BLaER1 treated with 17β-estradiol and CSF1 and Interleukin-3, amounts not matched to agents 10 nM and 100 nM (cell line): ENCODE measurements at regions not wholly inside any gene's neighbourhood (a gene's known extent, or its start where the extent isn't known, plus 50 kb on each side); places are given as distances from the start of the nearest gene placed in this dataset.

Experiments used
- H3K27ac ChIP-seq, 11 experiments: shearing (Covaris generic); formaldehyde crosslinking; 2 replicates each; pipeline ENCODE4 v1.8.1; 2022
- H3K27me3 ChIP-seq, 11 experiments: shearing (Covaris generic); formaldehyde crosslinking; 2 replicates each; pipeline ENCODE4 v1.8.1; 2022
- H3K36me3 ChIP-seq, 11 experiments: shearing (Covaris generic); formaldehyde crosslinking; 2 replicates each; pipeline ENCODE4 v1.8.1; 2022
- H3K4me1 ChIP-seq, 10 experiments: shearing (Covaris generic); formaldehyde crosslinking; 2 replicates each; pipeline ENCODE4 v1.8.1; 2022
- H3K4me2 ChIP-seq, 11 experiments: shearing (Covaris generic); formaldehyde crosslinking; 2 replicates each; pipeline ENCODE4 v1.8.1; 2022
- H3K4me3 ChIP-seq, 10 experiments: shearing (Covaris generic); formaldehyde crosslinking; 2 replicates each; pipeline ENCODE4 v1.8.1; 2022
- H3K9ac ChIP-seq, 11 experiments: shearing (Covaris generic); formaldehyde crosslinking; 2 replicates each; pipeline ENCODE4 v1.8.1; 2022
- H3K9me3 ChIP-seq, 11 experiments: shearing (Covaris generic); formaldehyde crosslinking; replicated peaks in 1 of 11; 2 replicates each; pipeline ENCODE4 v1.8.1; 2022
- H4K20me1 ChIP-seq, 11 experiments: shearing (Covaris generic); formaldehyde crosslinking; 2 replicates each; pipeline ENCODE4 v1.8.1; 2022
- Cebpa-rat ChIP-seq, 11 experiments: shearing (Covaris generic); IDR thresholded peaks; 2 replicates each; pipeline ENCODE4 v1.8.1; 2022

GRCh38 chr1:212518188-212519054 lies 85.7 kb downstream of the NENF start:
- Histone ChIP-seq H3K27ac (no peak overlapping the region), H3K9me3 (no peaks in the 10 kb centered on the region), H3K9ac (no peak overlapping the region), H3K4me2 (no peak overlapping the region), H3K27me3 (peaks cover 0 to 14% (median 5%) of the 10 kb centered on the region in 11 experiments; a peak in 8 of 22 replicates), H3K4me3 (no peak overlapping the region), H3K4me1 (peaks cover 7 to 11% (median 8%) of the 10 kb centered on the region in 10 experiments; a peak in 17 of 20 replicates), H4K20me1 (no peaks in the 10 kb centered on the region), H3K36me3 (no peaks in the 10 kb centered on the region)
- no peak for TF ChIP-seq Cebpa-rat (IDR thresholded peaks at IDR 0.05)

- Histone ChIP-seq H4K20me1 (no peaks in the 10 kb centered on the region), H3K36me3 (no peaks in the 10 kb centered on the region), H3K27ac (no peak overlapping the region), H3K9ac (no peak overlapping the region), H3K27me3 (peaks cover 0 to 14% (median 3%) of the 10 kb centered on the region in 11 experiments; a peak in 8 of 22 replicates), H3K4me1 (peaks cover 2 to 4% (median 3%) of the 10 kb centered on the region in 10 experiments; a peak in 17 of 20 replicates), H3K4me2 (no peak overlapping the region), H3K9me3 (no peaks in the 10 kb centered on the region), H3K4me3 (no peak overlapping the region)
- no peak for TF ChIP-seq Cebpa-rat (IDR thresholded peaks at IDR 0.05)
Measured at GRCh38 chr1:212519131-212519530, 86.4 kb downstream of the NENF start.

GRCh38 chr1:212520299-212520698 lies 87.6 kb downstream of the NENF start:
- no peak overlapping the region for H3K27ac ChIP-seq
- no peaks in the 10 kb centered on the region for H3K4me1 ChIP-seq
- H3K9ac ChIP-seq = no peak overlapping the region
- TF ChIP-seq Cebpa-rat (IDR thresholded peaks at IDR 0.05) = no peak
- H3K27me3 ChIP-seq = peaks cover 0 to 10% (median 0%) of the 10 kb centered on the region in 11 experiments; a peak in 4 of 22 replicates
- no peaks in the 10 kb centered on the region for H4K20me1 ChIP-seq
- H3K9me3 ChIP-seq = no peaks in the 10 kb centered on the region
- H3K36me3 ChIP-seq = no peaks in the 10 kb centered on the region
- no peak overlapping the region for H3K4me3 ChIP-seq
- no peak overlapping the region for H3K4me2 ChIP-seq

- Histone ChIP-seq H3K36me3 (no peaks in the 10 kb centered on the region), H3K4me3 (no peak overlapping the region), H3K9ac (no peak overlapping the region), H4K20me1 (no peaks in the 10 kb centered on the region), H3K4me1 (peaks cover 0 to 2% (median 0%) of the 10 kb centered on the region in 10 experiments; a peak in 2 of 20 replicates), H3K4me2 (no peak overlapping the region), H3K27ac (no peak overlapping the region), H3K9me3 (no peaks in the 10 kb centered on the region), H3K27me3 (peaks cover 0 to 6% (median 0%) of the 10 kb centered on the region in 11 experiments; a peak in 1 of 22 replicates)
- TF ChIP-seq Cebpa-rat (IDR thresholded peaks at IDR 0.05) = no peak
Measured at GRCh38 chr1:212520746-212521145, 87.8 kb upstream of the ATF3 start.

GRCh38 chr1:212525479-212526110 lies 83.0 kb upstream of the ATF3 start:
- no peaks in the 10 kb centered on the region for H4K20me1 ChIP-seq
- peaks cover 0 to 6% (median 0%) of the 10 kb centered on the region in 10 experiments; a peak in 2 of 20 replicates for H3K4me1 ChIP-seq
- peaks cover 0 to 8% (median 0%) of the 10 kb centered on the region in 11 experiments; a peak in 1 of 22 replicates for H3K9me3 ChIP-seq
- no peak overlapping the region for H3K4me3 ChIP-seq
- H3K4me2 ChIP-seq = no peak overlapping the region; a peak in 1 of 22 replicates
- H3K9ac ChIP-seq = no peak overlapping the region
- TF ChIP-seq Cebpa-rat (IDR thresholded peaks at IDR 0.05) = no peak
- H3K36me3 ChIP-seq = no peaks in the 10 kb centered on the region
- no peak overlapping the region for H3K27ac ChIP-seq
- no peaks in the 10 kb centered on the region for H3K27me3 ChIP-seq

- Histone ChIP-seq H3K4me3 (no peak overlapping the region), H4K20me1 (no peaks in the 10 kb centered on the region), H3K9ac (no peak overlapping the region), H3K27ac (no peak overlapping the region), H3K36me3 (no peaks in the 10 kb centered on the region), H3K27me3 (no peaks in the 10 kb centered on the region), H3K9me3 (peaks cover 0 to 8% (median 0%) of the 10 kb centered on the region in 11 experiments; a peak in 1 of 22 replicates), H3K4me2 (no peak overlapping the region; a peak in 1 of 22 replicates), H3K4me1 (peaks cover 0 to 6% (median 0%) of the 10 kb centered on the region in 10 experiments; a peak in 3 of 20 replicates)
- TF ChIP-seq Cebpa-rat (IDR thresholded peaks at IDR 0.05) = no peak
Measured at GRCh38 chr1:212526111-212526491, 82.5 kb upstream of the ATF3 start.

GRCh38 chr1:212528501-212528900 lies 80.1 kb upstream of the ATF3 start:
- Histone ChIP-seq H3K36me3 (no peaks in the 10 kb centered on the region), H3K4me3 (no peak overlapping the region), H3K9ac (no peak overlapping the region), H3K9me3 (peaks cover 0 to 8% (median 0%) of the 10 kb centered on the region in 11 experiments; a peak in 1 of 22 replicates), H3K4me2 (no peak overlapping the region), H3K27ac (no peak overlapping the region), H3K27me3 (no peaks in the 10 kb centered on the region), H3K4me1 (peaks cover 9 to 30% (median 15%) of the 10 kb centered on the region in 10 experiments), H4K20me1 (no peaks in the 10 kb centered on the region)
- TF ChIP-seq Cebpa-rat (IDR thresholded peaks at IDR 0.05) = no peak

GRCh38 chr1:212529211-212529741 lies 79.3 kb upstream of the ATF3 start:
- Histone ChIP-seq H3K4me1 (peaks cover 9 to 38% (median 15%) of the 10 kb centered on the region in 10 experiments), H3K9ac (no peak overlapping the region), H3K36me3 (no peaks in the 10 kb centered on the region), H3K27me3 (no peaks in the 10 kb centered on the region), H4K20me1 (no peaks in the 10 kb centered on the region), H3K9me3 (peaks cover 0 to 8% (median 0%) of the 10 kb centered on the region in 11 experiments; a peak in 1 of 22 replicates), H3K27ac (no peak overlapping the region), H3K4me3 (no peak overlapping the region), H3K4me2 (no peak overlapping the region)
- no peak for TF ChIP-seq Cebpa-rat (IDR thresholded peaks at IDR 0.05)

GRCh38 chr1:212531267-212531666 lies 77.3 kb upstream of the ATF3 start:
- no peaks in the 10 kb centered on the region for H3K27me3 ChIP-seq
- no peaks in the 10 kb centered on the region for H4K20me1 ChIP-seq
- no peak overlapping the region for H3K9ac ChIP-seq
- peaks cover 9 to 38% (median 15%) of the 10 kb centered on the region in 10 experiments for H3K4me1 ChIP-seq
- no peak overlapping the region for H3K4me3 ChIP-seq
- peak overlapping the region in 2 of 11 experiments; percentile 75 to 80; a peak in 4 of 22 replicates for H3K4me2 ChIP-seq
- H3K9me3 ChIP-seq = peaks cover 0 to 8% (median 1%) of the 10 kb centered on the region in 11 experiments; a peak in 6 of 22 replicates
- no peaks in the 10 kb centered on the region for H3K36me3 ChIP-seq
- no peak for TF ChIP-seq Cebpa-rat (IDR thresholded peaks at IDR 0.05)
- H3K27ac ChIP-seq = peak overlapping the region in 1 of 11 experiments; percentile 70; a peak in 1 of 22 replicates
